ENCODE measurements at regions not wholly inside any gene's neighbourhood (a gene's known extent, or its start where the extent isn't known, plus 50 kb on each side); places are given as distances from the start of the nearest gene placed in this dataset.

GRCh38 chr12:41919526-41920261 is 225.0 kb downstream of the GXYLT1 start:
- H3K4me3 ChIP-seq (ENCODE audit: low read depth, low read length), result no peak overlapping the region
- no peak for DNase-seq (ENCODE audit: low read depth)
- no peak for TF ChIP-seq POLR2A (IDR thresholded peaks at IDR 0.05; ENCODE audit: extremely low read depth, insufficient read length)
- TF ChIP-seq CTCF (IDR thresholded peaks at IDR 0.05; ENCODE audit: low read depth, low read length), result no peak
- no peak for TF ChIP-seq MAX (IDR thresholded peaks at IDR 0.05; ENCODE audit: low read depth, low read length)
- no peak for TF ChIP-seq MYC (IDR thresholded peaks at IDR 0.05; ENCODE audit: low read depth, low read length)

DNA sequence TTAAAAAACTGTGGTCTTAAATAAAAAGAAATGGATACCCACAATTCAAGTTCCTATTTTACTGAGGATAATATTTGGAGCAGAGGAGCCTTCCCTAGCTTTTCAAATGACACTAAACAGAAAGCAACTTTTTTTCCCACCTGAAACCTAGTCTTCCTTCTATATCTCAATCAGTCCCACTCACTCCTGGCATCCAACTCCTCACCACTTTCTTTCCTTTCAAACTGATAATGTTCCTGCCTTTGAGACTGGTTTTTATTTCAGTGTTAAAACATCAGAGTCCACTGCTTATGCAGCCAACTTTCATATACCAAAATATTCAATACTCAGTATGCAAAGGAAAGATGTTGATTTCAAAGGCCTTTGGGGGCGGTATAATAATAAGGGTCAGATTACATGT is 225.6 kb downstream of the GXYLT1 start:
- no peak overlapping the region for H3K4me3 ChIP-seq (ENCODE audit: low read depth, low read length)
- no peak for DNase-seq (ENCODE audit: low read depth)
- TF ChIP-seq CTCF (IDR thresholded peaks at IDR 0.05; ENCODE audit: low read depth, low read length), result no peak
- TF ChIP-seq POLR2A (IDR thresholded peaks at IDR 0.05; ENCODE audit: extremely low read depth, insufficient read length), result no peak
- no peak for TF ChIP-seq MYC (IDR thresholded peaks at IDR 0.05; ENCODE audit: low read depth, low read length)
- no peak for TF ChIP-seq MAX (IDR thresholded peaks at IDR 0.05; ENCODE audit: low read depth, low read length)

- no peak for DNase-seq (ENCODE audit: low read depth)
- H3K4me3 ChIP-seq (ENCODE audit: low read depth, low read length), result no peak overlapping the region
- no peak for TF ChIP-seq POLR2A (IDR thresholded peaks at IDR 0.05; ENCODE audit: extremely low read depth, insufficient read length)
- no peak for TF ChIP-seq MAX (IDR thresholded peaks at IDR 0.05; ENCODE audit: low read depth, low read length)
- no peak for TF ChIP-seq MYC (IDR thresholded peaks at IDR 0.05; ENCODE audit: low read depth, low read length)
- TF ChIP-seq CTCF (IDR thresholded peaks at IDR 0.05; ENCODE audit: low read depth, low read length), result no peak
Observed at GRCh38 chr12:41917938-41918341, 226.7 kb downstream of the GXYLT1 start.

- TF ChIP-seq POLR2A (IDR thresholded peaks at IDR 0.05; ENCODE audit: extremely low read depth, insufficient read length), result no peak
- TF ChIP-seq CTCF (IDR thresholded peaks at IDR 0.05; ENCODE audit: low read depth, low read length), result no peak
- TF ChIP-seq MAX (IDR thresholded peaks at IDR 0.05; ENCODE audit: low read depth, low read length), result no peak
- TF ChIP-seq MYC (IDR thresholded peaks at IDR 0.05; ENCODE audit: low read depth, low read length), result no peak
- H3K4me3 ChIP-seq (ENCODE audit: low read depth, low read length), result no peak overlapping the region
- DNase-seq (ENCODE audit: low read depth), result no peak
Observed at GRCh38 chr12:41917181-41917580, 227.5 kb downstream of the GXYLT1 start.

- TF ChIP-seq MAX (IDR thresholded peaks at IDR 0.05; ENCODE audit: low read depth, low read length) (no peak), MYC (IDR thresholded peaks at IDR 0.05; ENCODE audit: low read depth, low read length) (no peak), POLR2A (IDR thresholded peaks at IDR 0.05; ENCODE audit: extremely low read depth, insufficient read length) (no peak), CTCF (IDR thresholded peaks at IDR 0.05; ENCODE audit: low read depth, low read length) (no peak)
- no peak overlapping the region for H3K4me3 ChIP-seq (ENCODE audit: low read depth, low read length)
- no peak for DNase-seq (ENCODE audit: low read depth)
Observed at GRCh38 chr12:41910578-41911320, 233.9 kb downstream of the GXYLT1 start.

Measured in NB4 (cell line).